Caco-2 (cell line): ENCODE measurements at regions not wholly inside any gene's neighbourhood (a gene's known extent, or its start where the extent isn't known, plus 50 kb on each side); places are given as distances from the start of the nearest gene placed in this dataset.

Experiments
- BruUV-seq: library from RNA; stranded (reverse); fragments of 400-500 nt; replicated peaks from 2 replicates; lab custom pipeline; 2021; lab: Mats Ljungman, UMichigan
- CTCF ChIA-PET: fragments of 300-600 bp; sonication (Branson Sonifier 250); formaldehyde crosslinking; loops from one replicate; lab custom pipeline; 2022; ENCODE audit warnings: antibody characterized with exemption; lab: Charles Lee
- POLR2A ChIA-PET: fragments of 300-600 bp; sonication (Branson Sonifier 250); formaldehyde crosslinking; loops from one replicate; lab custom pipeline; 2022; ENCODE audit warnings: antibody characterized with exemption; lab: Charles Lee
- DNase-seq, 2 experiments: peaks; one replicate each; pipeline versions ENCODE4 v3.0.0 to v3.0.0-alpha.2; 2020 to 2022
- H3K27me3 ChIP-seq: replicated peaks from 2 replicates; pipeline ENCODE4 v1.6.0; 2011; ENCODE audit warnings: low read length; ENCODE audit not compliant: control insufficient read depth, insufficient read depth
- H3K36me3 ChIP-seq: 2 replicates; pipeline ENCODE4 v1.5.1; 2011; ENCODE audit warnings: low read length; ENCODE audit not compliant: control insufficient read depth, insufficient read depth
- H3K4me1 ChIP-seq: fragments of 250-450 bp; sonication (Bioruptor Pico); 2 replicates; pipeline ENCODE4 v1.5.1; 2020; ENCODE audit warnings: mild to moderate bottlenecking
- H3K4me3 ChIP-seq: 2 replicates; pipeline ENCODE4 v1.5.1; 2011; ENCODE audit warnings: low read depth, mild to moderate bottlenecking, control low read depth, low read length
- H3K9me3 ChIP-seq: fragments of 250-450 bp; sonication (Bioruptor Pico); 2 replicates; pipeline ENCODE4 v1.5.1; 2020; ENCODE audit warnings: mild to moderate bottlenecking, moderate library complexity
- H3K27ac Mint-ChIP-seq: one replicate; pipeline ENCODE4 v1.8.0; 2022; ENCODE audit warnings: mixed read lengths; ENCODE audit not compliant: unreplicated experiment
- H3K27me3 Mint-ChIP-seq: one replicate; pipeline ENCODE4 v1.8.0; 2022; ENCODE audit warnings: mixed read lengths; ENCODE audit not compliant: insufficient read depth, unreplicated experiment
- H3K36me3 Mint-ChIP-seq: one replicate; pipeline ENCODE4 v1.8.0; 2022; ENCODE audit warnings: mild to moderate bottlenecking, mixed read lengths; ENCODE audit not compliant: insufficient read depth, unreplicated experiment
- H3K4me1 Mint-ChIP-seq: one replicate; pipeline ENCODE4 v1.8.0; 2022; ENCODE audit warnings: low read depth, mixed read lengths; ENCODE audit not compliant: unreplicated experiment
- H3K4me3 Mint-ChIP-seq: one replicate; pipeline ENCODE4 v1.8.0; 2022; ENCODE audit warnings: mild to moderate bottlenecking, moderate library complexity, mixed read lengths; ENCODE audit not compliant: unreplicated experiment
- H3K9me3 Mint-ChIP-seq: one replicate; pipeline ENCODE4 v1.8.0; 2022; ENCODE audit warnings: mixed read lengths; ENCODE audit not compliant: unreplicated experiment
- intact Hi-C: fragments of 100-400 bp; cut with micrococcal nuclease; formaldehyde crosslinking; loops from one replicate; pipeline ENCODE4 v1.10.0; 2022; ENCODE audit not compliant: unreplicated experiment
- TF ChIP-seq, protein P1 (sequence below), 2 experiments: fragments of 200-600 bp in 1 of 2; IDR thresholded peaks; 1 replicate in 1 of 2; 2 replicates in 1 of 2; pipeline versions ENCODE4 v1.5.1 to v1.8.0; 2011 to 2022; ENCODE audit warnings: antibody characterized with exemption in 1 of 2, control low read depth in 1 of 2, inconsistent platforms in 1 of 2, low read depth in 1 of 2, low read length in 1 of 2, mild to moderate bottlenecking in 1 of 2, moderate library complexity in 1 of 2; ENCODE audit not compliant: insufficient read depth in 1 of 2, severe bottlenecking in 1 of 2, unreplicated experiment in 1 of 2

DNA sequence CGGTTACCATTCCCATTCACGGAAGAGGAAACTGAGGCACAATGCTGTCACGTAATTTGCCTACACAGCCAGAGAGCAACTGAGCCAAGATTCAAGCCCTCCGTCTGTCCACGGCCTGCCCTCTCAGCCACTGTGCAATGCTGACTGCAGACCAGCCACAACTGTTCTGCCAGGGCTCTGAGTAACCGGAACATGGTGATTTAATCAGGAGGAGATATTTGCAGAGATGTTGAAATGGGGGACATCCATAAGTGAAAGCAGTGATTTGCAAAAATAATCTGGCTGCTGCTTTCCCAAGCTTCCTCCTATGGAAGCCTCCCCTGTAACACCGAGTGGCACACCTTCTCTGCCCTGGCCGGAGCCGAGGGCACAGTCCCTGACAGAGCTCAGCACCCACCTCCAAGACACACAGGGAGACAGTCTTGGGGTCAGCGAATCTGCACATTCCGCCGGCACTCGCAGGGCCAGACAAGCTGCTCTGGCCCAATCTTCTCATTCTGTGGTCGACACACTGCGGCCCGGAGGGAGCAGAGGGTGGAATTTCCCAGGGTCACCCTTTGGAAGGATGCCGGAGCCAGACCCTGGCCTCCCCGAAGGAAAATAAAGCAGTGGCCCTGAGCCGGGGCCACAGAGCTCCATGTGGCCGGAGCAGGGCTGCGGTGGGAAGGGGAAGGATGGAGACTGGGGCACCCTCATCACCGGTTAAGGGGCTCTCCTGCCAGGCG is 158.2 kb upstream of the DIO3 start:
- Mint-ChIP-seq H3K4me1 (no peaks in the 10 kb centered on the region), H3K27me3 (no peaks in the 10 kb centered on the region), H3K27ac (no peak overlapping the region), H3K36me3 (no peaks in the 10 kb centered on the region), H3K4me3 (no peak overlapping the region), H3K9me3 (no peaks in the 10 kb centered on the region)
- BruUV-seq, result no TSS peak
- TF ChIP-seq, protein P1, sequence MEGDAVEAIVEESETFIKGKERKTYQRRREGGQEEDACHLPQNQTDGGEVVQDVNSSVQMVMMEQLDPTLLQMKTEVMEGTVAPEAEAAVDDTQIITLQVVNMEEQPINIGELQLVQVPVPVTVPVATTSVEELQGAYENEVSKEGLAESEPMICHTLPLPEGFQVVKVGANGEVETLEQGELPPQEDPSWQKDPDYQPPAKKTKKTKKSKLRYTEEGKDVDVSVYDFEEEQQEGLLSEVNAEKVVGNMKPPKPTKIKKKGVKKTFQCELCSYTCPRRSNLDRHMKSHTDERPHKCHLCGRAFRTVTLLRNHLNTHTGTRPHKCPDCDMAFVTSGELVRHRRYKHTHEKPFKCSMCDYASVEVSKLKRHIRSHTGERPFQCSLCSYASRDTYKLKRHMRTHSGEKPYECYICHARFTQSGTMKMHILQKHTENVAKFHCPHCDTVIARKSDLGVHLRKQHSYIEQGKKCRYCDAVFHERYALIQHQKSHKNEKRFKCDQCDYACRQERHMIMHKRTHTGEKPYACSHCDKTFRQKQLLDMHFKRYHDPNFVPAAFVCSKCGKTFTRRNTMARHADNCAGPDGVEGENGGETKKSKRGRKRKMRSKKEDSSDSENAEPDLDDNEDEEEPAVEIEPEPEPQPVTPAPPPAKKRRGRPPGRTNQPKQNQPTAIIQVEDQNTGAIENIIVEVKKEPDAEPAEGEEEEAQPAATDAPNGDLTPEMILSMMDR (IDR thresholded peaks at IDR 0.05; ENCODE audit: insufficient read depth in 1 of 2, low read depth in 1 of 2, low read length in 1 of 2, severe bottlenecking in 1 of 2, unreplicated experiment in 1 of 2), result no peak
- intact Hi-C loops, result no loop called here
- DNase-seq, result no peak
- Histone ChIP-seq H3K4me3 (no peak overlapping the region), H3K27me3 (no peaks in the 10 kb centered on the region), H3K4me1 (no peaks in the 10 kb centered on the region), H3K9me3 (no peaks in the 10 kb centered on the region), H3K36me3 (no peaks in the 10 kb centered on the region)
- ChIA-PET CTCF (no interaction called here), POLR2A (no interaction called here)

DNA sequence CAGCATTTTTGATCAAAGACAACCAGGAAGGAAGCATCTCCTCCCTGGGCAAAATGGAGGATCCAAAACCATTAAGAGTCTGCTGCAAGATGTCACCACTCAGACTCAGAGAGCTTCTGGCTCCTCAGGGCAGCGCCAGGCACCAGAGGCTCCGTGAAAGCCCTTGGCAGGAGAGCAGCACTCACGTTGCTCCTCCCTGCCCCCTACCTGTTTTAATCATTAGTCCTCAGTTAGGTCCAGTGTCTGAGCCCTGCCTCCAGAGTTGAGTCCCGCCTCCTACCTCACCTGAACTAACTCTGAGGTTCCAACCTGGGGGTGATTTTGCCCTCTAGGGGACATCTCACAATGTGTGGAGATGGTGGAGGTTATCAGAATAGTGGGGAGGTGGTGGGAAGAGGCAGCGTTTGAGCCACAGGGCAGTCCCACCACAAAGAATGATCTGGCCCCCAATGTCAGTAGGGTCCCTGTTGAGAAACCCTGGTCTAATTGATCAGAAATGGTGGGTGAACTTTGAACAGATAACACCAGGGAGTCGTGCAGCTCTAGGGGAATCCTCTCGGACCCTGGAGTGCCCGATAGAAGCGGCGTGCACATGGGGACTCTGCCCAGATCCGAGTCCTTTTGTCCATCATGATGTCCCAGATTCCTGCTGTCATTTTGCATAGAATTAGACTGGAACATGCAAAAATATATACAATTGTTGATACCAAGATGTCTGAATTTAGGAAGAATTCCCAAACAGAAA is 156.7 kb upstream of the DIO3 start:
- no peak overlapping the region for H3K27ac Mint-ChIP-seq
- intact Hi-C loops, result no loop called here

DNA sequence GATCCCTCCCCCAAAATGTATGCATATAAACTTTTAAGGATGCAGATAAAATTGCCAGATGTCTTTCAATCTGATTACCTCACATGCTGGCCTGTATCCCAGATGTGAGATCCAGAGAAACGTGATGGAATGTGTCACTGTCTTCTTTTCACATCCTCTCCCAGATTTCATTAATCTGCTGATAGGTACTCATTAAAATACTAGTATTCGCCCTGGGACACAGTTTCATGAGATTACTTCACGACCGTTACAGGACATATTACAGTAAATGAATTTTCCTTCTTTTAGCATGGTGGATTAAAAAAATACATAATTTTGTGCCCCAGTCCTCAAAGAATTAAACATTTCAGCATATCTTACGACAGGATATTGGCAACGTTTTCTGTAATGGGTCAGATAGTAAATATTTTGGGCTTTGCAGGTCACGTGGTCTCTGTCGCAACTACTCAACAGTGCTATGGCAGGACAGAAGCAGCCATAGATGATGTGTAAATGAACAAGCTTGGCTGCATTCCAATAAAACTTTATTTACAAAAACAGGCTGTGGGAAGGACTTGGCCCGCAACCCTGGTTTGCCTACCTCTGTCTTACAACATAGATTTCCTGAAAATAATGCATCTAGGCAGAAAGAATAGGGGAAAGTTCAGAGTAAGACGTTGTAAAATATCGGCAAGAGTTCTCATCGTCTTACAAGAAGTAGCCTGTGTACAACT is 156.0 kb upstream of the DIO3 start:
- TF ChIP-seq, protein P1 (IDR thresholded peaks at IDR 0.05; ENCODE audit: insufficient read depth in 1 of 2, low read depth in 1 of 2, low read length in 1 of 2, severe bottlenecking in 1 of 2, unreplicated experiment in 1 of 2), result no peak
- Histone ChIP-seq H3K9me3 (no peaks in the 10 kb centered on the region), H3K4me3 (no peak overlapping the region), H3K27me3 (no peaks in the 10 kb centered on the region), H3K4me1 (no peaks in the 10 kb centered on the region), H3K36me3 (no peaks in the 10 kb centered on the region)
- DNase-seq, result no peak
- H3K4me3 Mint-ChIP-seq, result no peak overlapping the region
- ChIA-PET CTCF (no interaction called here), POLR2A (no interaction called here)
- no peaks in the 10 kb centered on the region for H3K36me3 Mint-ChIP-seq
- intact Hi-C loops, result no loop called here
- H3K27ac Mint-ChIP-seq, result no peak overlapping the region
- no peaks in the 10 kb centered on the region for H3K9me3 Mint-ChIP-seq
- H3K4me1 Mint-ChIP-seq, result no peaks in the 10 kb centered on the region
- H3K27me3 Mint-ChIP-seq, result no peaks in the 10 kb centered on the region
- no TSS peak for BruUV-seq

More for the DNA sequence above, 156.7 kb upstream of the DIO3 start:
- Histone ChIP-seq H3K27me3 (no peaks in the 10 kb centered on the region), H3K4me1 (no peaks in the 10 kb centered on the region), H3K36me3 (no peaks in the 10 kb centered on the region), H3K4me3 (no peak overlapping the region), H3K9me3 (no peaks in the 10 kb centered on the region)
- Mint-ChIP-seq H3K27me3 (no peaks in the 10 kb centered on the region), H3K36me3 (no peaks in the 10 kb centered on the region), H3K4me1 (no peaks in the 10 kb centered on the region), H3K9me3 (no peaks in the 10 kb centered on the region), H3K4me3 (no peak overlapping the region)
- POLR2A ChIA-PET, result no interaction called here
- CTCF ChIA-PET, result interaction anchor here (0.6 kb wide), 1 partner anchor 337 kb away, joined by 5 read pairs; no protein-coding TSS in a partner anchor
- BruUV-seq, result no TSS peak
- DNase-seq, result no peak
- TF ChIP-seq, protein P1 (IDR thresholded peaks at IDR 0.05; ENCODE audit: insufficient read depth in 1 of 2, low read depth in 1 of 2, low read length in 1 of 2, severe bottlenecking in 1 of 2, unreplicated experiment in 1 of 2), result no peak
